ENCODE measurements at regions not wholly inside any gene's neighbourhood (a gene's known extent, or its start where the extent isn't known, plus 50 kb on each side); places are given as distances from the start of the nearest gene placed in this dataset.
A peak's percentile ranks its signal among the peaks of the same experiment; 100 is the strongest.
"Not testable (repeated sequence)": the region's sequence is repeated elsewhere in the genome, so short reads cannot be mapped to it uniquely, and the experiment has no call there.

DNA sequence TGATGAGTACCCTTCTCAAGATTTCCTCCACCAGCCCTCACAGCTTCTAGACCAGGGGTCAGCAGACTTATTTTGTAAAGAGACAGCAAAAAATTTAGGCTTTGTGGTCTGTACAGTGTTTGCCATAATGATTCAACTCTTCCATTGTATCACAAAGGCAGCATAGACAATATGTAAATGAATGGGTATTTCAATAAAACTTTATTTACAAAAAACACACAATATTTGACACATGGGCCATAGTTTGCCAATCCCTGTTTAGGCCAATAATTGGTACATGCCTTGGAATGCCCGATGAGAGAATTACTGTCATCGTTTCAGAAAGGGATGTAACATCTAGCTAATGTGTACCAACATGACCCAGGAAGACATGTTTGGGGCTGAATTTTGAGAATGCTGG is 178.9 kb upstream of the GALNT2 start:
- DNase-seq: no peak

DNA sequence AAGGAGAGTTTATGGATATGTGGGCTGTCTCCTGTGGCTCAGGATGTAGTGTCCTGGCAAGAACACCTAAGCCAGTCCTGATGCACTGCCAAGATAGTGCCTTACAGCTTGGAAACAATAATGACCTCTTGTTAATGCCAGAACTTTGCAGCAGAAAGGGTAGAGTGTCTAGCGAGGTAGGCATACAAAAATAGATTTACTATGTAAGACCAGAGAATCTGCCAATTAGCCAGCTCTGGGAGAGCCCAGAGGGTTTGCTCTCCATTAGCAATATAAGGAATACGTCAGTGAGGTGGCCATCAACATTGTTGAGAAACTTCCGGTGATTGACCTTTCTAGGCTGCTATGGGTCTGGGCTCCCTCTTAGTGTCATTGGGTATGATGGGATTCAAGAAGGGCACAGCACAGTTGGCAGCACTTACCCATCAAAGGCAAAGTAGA is 178.5 kb upstream of the GALNT2 start:
- no peak for DNase-seq

- DNase-seq: no peak
Measured at GRCh38 chr1:229889031-229889517, 178.0 kb upstream of the GALNT2 start.

DNA sequence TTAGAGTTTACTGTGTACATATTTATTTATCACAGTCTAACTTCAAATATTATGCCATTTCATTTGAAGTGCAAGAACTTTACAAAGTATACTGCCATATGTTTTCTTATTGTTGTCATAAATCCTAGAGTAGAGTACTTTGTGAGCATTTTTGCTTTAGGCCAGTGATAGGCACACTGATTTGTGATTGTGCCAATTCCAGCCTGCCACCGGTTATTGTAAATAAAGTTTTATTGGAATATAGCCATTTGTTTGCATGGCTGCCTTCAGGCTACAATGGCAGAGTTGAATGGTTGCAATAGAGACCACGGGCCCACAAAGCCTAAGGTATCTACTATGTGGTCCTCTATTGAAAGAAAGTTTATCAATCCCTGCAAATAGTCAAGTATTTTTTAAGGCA is 175.8 kb upstream of the GALNT2 start:
- DNase-seq: peak; percentile 0

GRCh38 chr1:229892515-229893117 is 174.4 kb upstream of the GALNT2 start:
- DNase-seq: peak; percentile 2

DNA sequence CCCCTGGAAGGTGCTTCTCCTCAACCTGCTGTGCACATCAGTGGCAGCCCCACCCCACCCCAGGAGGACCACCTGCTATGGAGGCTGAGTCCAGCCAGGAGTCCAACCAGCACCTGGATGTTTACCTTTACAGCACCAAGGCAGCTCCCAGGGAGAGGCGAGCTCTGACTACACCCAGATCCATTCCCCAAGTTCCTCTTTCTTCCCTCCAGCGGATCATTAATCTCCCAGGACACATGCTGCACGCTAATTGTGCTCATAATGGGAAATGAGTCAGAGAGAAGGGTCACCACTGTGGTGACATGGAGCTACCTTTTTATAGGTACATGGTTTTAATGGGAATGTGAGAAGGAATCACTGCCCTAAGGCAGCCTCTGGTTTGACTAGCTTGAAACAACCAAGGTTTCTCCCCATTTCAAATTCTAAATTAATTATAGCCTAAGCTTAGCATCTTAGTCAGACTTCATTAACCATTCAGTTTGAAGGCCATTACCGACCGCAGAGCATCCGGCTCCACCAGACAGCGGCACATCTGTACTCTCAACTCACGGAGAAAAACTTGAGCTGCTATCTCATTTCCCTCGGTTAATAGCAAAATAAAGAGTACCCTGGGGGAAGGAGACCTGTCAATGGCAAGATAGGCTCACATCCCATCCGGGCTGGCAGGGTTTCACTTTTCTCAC is 173.1 kb upstream of the GALNT2 start:
- DNase-seq: peak; percentile 75

- no peak for DNase-seq
Measured at GRCh38 chr1:229894532-229894931, 172.5 kb upstream of the GALNT2 start.

DNA sequence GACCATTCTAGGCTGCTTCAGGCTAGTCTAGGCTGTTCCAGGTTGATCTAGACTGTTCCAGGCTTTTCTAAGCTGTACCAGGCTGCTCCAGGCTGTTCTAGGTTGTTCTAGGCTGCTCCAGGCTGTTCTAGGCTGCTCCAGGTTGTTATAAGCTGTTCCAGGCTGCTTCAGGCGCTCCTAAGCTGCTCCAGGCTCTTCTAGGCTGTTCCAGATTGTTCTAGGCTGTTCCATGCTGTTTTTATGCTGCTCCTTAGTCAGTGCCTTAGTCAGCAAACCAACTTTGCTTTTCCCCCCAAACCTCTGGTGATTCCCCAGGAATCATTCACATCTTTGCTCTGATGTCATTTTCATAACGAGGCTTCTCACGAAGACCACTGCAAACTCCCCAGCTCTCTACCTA is 171.4 kb upstream of the GALNT2 start:
- DNase-seq: no peak

- DNase-seq: no peak
Measured at GRCh38 chr1:229896306-229896705, 170.7 kb upstream of the GALNT2 start.

- no peak for DNase-seq
Measured at GRCh38 chr1:229896861-229897260, 170.2 kb upstream of the GALNT2 start.

DNA sequence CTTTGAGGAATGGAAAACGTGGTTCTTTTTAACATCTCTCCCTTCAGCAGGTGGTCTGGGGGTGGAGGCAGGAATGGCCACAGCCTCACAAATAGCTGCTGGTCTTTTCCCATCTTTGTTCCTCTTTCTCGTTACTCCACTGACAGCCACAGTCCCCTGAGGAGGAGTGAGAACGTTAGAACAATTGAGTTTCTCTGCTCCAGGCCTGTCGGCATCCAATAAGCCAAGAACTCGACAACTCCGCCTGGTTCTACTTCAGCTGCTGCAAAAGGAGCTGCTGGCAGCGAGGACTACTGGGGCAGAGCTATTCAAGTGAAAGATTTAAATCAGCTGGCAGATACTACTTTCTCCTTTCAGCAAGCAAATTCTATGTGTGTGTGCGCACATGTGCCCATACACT is 169.5 kb upstream of the GALNT2 start:
- DNase-seq: no peak

GRCh38 chr1:229900220-229900619 is 166.8 kb upstream of the GALNT2 start:
- DNase-seq: no peak

GRCh38 chr1:229905031-229905545 is 161.9 kb upstream of the GALNT2 start:
- DNase-seq: no peak

DNA sequence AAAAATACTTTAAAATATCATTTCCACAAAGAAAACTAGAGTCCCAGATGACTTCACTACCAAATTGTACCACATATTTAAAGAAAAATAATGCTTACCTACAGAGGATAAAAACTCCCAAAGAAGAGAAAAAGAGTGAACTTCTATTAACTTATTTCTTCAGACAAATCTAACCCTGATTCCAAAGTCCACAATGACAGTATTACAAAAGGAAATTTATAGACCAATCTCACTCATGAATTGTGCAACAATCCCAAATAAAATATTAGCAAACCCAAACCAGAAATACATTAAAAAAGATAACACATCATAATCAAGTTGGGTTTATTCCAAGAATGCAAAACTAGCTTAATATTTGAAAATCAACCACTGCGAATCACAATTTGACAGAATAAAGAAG is 161.4 kb upstream of the GALNT2 start:
- no peak for DNase-seq

DNA sequence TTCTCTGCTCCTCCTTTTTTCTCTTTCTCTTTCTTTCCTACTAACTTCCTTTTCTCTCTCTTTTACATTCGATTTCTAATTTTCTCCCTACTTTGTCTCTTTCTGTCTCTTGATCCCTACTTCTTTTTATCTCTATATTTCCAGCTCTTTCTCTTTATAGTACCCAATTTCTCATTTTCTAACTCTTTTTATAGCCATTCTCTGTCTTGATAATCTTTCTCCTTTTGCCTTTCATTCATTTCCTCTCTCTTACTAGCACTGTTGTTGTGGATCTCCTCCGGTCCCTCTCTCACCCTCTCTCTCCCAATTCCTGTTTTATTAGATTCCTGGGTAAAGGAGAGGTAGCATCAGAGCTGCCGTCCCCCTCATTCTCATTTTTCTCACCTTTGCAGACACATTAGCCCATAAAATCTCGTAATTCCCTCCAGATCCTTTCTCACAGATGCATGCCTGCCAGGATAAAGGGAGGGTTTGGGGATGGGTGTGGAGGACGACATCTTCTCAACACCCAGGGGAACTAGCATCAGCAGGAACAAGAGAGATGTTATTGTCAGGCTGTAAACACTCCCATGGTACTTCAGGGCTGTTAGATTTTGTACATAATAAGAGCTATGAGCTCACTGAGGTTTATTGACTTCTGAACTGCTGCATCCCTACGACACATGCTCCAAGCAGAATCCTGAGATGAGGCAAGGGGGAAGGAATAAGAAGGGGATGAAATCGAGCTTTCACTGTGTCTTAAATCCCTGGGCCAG is 159.0 kb upstream of the GALNT2 start:
- DNase-seq: no peak

GRCh38 chr1:229908689-229909088 is 158.3 kb upstream of the GALNT2 start:
- DNase-seq: no peak

DNA sequence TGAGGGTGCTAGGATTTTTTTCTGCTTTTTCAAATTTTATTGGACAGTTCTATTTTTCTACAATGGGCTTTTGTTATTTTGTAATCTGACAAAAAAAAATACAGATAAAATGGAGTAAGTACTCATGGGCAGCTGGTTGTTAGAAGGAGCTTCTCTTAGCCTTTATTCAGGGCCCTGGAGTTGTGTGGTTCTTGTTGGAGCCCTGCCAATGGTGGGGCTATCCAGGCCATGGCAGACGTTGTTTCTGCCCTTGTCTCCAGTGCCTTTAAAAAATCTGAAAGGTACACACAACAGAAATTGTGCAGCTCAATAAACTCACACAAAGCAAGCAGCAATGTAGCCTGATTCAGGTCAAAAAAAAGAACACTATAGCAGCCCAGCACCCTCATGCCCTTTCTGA is 153.5 kb upstream of the GALNT2 start:
- DNase-seq: peak; percentile 28

GRCh38 chr1:229919488-229919887 is 147.6 kb upstream of the GALNT2 start:
- not testable (repeated sequence) for DNase-seq

- no peak for DNase-seq
Measured at GRCh38 chr1:229920683-229921082, 146.4 kb upstream of the GALNT2 start.

DNA sequence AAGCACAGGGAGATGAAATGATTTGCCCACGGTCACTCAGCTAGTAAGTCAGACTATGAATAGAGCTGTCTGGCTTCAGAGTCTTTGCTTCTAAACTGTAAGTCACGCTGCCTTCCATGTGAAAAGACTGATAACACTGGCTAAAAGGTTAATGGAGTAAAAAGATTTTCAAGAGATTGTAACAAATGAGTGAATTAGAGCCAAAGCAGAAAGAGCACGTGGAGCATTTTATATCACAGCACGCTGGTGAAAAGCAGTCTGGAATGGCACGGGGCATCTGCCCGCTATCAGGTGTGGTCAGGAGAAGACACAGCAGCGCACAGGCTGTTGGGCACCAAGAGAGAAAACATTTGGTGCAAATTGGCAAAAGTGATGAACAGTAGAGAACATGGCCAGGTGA is 144.8 kb upstream of the GALNT2 start:
- DNase-seq: no peak

GRCh38 chr1:229924639-229925038 is 142.4 kb upstream of the GALNT2 start:
- no peak for DNase-seq

GRCh38 chr1:229928767-229929166 is 138.3 kb upstream of the GALNT2 start:
- DNase-seq: no peak

- DNase-seq: not testable (repeated sequence)
Measured at GRCh38 chr1:229931751-229932150, 135.3 kb upstream of the GALNT2 start.

GRCh38 chr1:229935157-229935556 is 131.9 kb upstream of the GALNT2 start:
- not testable (repeated sequence) for DNase-seq
